ENCODE measurements at regions not wholly inside any gene's neighbourhood (a gene's known extent, or its start where the extent isn't known, plus 50 kb on each side); places are given as distances from the start of the nearest gene placed in this dataset.

DNA sequence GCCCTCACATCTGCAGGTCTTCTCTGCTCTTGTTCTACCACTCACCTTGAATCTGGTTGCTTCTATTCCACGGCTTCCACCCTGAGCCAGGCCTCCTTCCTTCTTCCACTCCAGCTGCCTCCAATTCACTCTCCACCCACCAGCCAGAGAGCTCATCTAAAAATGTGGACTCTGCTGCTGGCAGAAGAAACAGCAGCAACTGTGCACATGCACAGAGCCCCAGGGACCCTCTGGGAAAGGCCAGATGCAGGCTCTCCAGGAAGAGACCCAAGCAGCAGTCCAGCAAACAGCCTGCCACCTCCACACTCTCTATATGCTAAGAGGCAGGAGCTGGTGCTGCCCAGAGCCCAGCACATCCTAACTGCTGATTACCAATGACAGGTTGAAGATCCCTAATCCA is 162.6 kb upstream of the TOP1 start:
- H3K4me3 ChIP-seq (ENCODE audit: low read depth, low read length, poor library complexity, severe bottlenecking), result no peak overlapping the region
- DNase-seq (ENCODE audit: low spot score), result no peak
- ChIA-PET POLR2A (ENCODE audit: low non-redundant PET) (no interaction called here), CTCF (no interaction called here)
- no peak overlapping the region for H3K27ac ChIP-seq (ENCODE audit: low read depth, low read length, poor library complexity, severe bottlenecking)
- no peaks in the 10 kb centered on the region for H3K36me3 ChIP-seq (ENCODE audit: insufficient read depth, low read length, poor library complexity, severe bottlenecking)
- H3K27me3 ChIP-seq (replicated peaks; ENCODE audit: insufficient read depth, low read depth, low read length, poor library complexity), result peaks cover 20% of the 10 kb centered on the region
- no peaks in the 10 kb centered on the region for H3K9me3 ChIP-seq (ENCODE audit: low read depth, low read length, poor library complexity, severe bottlenecking)
- intact Hi-C loops (cut with micrococcal nuclease; ENCODE audit: unreplicated experiment), result no loop called here
- BruUV-seq (replicated peaks), result no TSS peak
- H3K4me1 ChIP-seq (ENCODE audit: insufficient read depth, low read length, poor library complexity, severe bottlenecking), result no peaks in the 10 kb centered on the region
- TF ChIP-seq, protein P1, sequence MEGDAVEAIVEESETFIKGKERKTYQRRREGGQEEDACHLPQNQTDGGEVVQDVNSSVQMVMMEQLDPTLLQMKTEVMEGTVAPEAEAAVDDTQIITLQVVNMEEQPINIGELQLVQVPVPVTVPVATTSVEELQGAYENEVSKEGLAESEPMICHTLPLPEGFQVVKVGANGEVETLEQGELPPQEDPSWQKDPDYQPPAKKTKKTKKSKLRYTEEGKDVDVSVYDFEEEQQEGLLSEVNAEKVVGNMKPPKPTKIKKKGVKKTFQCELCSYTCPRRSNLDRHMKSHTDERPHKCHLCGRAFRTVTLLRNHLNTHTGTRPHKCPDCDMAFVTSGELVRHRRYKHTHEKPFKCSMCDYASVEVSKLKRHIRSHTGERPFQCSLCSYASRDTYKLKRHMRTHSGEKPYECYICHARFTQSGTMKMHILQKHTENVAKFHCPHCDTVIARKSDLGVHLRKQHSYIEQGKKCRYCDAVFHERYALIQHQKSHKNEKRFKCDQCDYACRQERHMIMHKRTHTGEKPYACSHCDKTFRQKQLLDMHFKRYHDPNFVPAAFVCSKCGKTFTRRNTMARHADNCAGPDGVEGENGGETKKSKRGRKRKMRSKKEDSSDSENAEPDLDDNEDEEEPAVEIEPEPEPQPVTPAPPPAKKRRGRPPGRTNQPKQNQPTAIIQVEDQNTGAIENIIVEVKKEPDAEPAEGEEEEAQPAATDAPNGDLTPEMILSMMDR (conservative IDR thresholded peaks at IDR 0.05; ENCODE audit: low read depth, low read length), result no peak
- TF ChIP-seq EZH2 (IDR thresholded peaks at IDR 0.05; ENCODE audit: borderline replicate concordance, low read depth, low read length, poor library complexity, severe bottlenecking), result no peak

DNA sequence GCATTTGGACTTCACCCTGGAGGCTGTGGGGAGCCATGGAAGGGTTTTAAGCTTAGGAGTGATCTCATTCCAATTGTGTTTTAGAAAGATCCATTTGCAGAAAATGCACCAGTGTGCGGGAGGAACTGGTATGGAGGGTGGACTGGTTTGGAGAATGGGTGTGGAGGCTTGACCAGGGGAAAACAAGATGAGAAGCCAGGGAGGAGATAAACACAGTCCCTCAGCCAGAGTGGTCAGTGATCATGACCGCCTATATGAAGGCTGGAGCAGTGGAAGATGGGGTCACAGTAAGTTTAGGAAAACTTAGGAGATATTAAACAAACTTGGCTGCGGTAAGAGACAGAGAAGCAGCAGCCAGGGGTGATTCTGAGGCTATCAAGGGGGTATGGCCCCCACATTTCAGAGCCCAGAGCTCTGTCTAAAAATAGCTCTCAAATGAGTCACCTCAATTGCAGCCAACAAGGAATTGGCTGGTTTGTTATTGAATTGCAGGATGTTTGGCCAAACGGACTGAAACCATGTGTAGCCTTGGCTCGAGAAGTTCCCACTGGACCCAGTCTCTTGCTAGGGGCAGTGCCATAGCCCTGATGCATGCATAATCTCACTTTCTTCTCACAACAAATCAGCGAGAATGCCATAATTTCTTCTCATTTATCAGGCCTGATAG is 159.9 kb upstream of the TOP1 start:
- intact Hi-C loops (cut with micrococcal nuclease; ENCODE audit: unreplicated experiment), result no loop called here
- ChIA-PET CTCF (no interaction called here), POLR2A (ENCODE audit: low non-redundant PET) (no interaction called here)
- BruUV-seq (replicated peaks), result no TSS peak
- Histone ChIP-seq H3K36me3 (ENCODE audit: insufficient read depth, low read length, poor library complexity, severe bottlenecking) (no peaks in the 10 kb centered on the region), H3K27me3 (replicated peaks; ENCODE audit: insufficient read depth, low read depth, low read length, poor library complexity) (peaks cover 11% of the 10 kb centered on the region), H3K9me3 (ENCODE audit: low read depth, low read length, poor library complexity, severe bottlenecking) (no peaks in the 10 kb centered on the region), H3K27ac (ENCODE audit: low read depth, low read length, poor library complexity, severe bottlenecking) (no peak overlapping the region), H3K4me1 (ENCODE audit: insufficient read depth, low read length, poor library complexity, severe bottlenecking) (no peaks in the 10 kb centered on the region), H3K4me3 (ENCODE audit: low read depth, low read length, poor library complexity, severe bottlenecking) (no peak overlapping the region)
- no peak for TF ChIP-seq EZH2 (IDR thresholded peaks at IDR 0.05; ENCODE audit: borderline replicate concordance, low read depth, low read length, poor library complexity, severe bottlenecking)
- TF ChIP-seq, protein P1 (conservative IDR thresholded peaks at IDR 0.05; ENCODE audit: low read depth, low read length), result no peak
- no peak for DNase-seq (ENCODE audit: low spot score)

DNA sequence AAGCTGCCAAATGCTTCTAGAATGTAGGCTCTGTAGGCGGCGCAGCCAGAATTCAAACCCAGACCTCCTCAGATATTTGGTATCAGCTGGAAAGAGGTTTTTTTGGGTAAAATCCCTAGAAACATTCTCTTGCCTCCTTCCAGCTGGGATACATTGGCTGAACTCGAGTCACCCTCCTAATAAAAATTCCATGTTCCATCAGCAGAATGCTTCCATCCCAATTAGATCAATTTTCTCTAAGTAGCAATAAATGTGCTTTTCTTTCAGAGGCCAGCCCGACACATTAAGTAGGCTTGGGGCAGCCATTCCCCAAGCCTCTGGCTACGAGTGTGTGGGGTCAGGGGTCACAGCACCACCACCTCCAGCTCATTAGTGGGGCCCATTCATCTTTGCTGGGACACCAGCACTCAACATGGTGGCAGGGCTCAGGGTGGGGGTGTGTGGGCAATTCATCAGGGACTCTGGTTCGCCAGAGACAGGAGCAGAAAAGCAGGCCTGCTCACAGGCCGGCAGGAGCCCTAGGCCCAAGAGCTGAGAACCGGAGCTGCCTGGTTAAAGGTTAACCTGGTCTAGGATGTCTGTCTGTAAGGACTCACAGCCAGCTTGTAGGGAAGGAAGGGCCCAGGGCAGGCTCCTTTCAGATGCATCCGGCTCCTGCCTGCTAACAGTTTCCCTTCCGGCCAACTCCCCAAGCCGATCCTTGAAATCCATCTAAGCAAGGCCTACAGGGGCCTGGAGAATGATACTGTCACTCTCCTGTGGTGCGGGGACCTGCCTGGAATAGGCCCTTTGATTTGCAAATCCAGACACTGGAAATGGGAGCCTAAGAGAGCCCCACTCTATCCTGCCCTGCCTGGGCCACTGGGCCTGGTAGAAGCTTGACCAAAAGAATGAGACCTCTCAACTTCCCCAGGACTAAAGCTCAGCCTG is 159.1 kb upstream of the TOP1 start:
- Histone ChIP-seq H3K4me1 (ENCODE audit: insufficient read depth, low read length, poor library complexity, severe bottlenecking) (no peaks in the 10 kb centered on the region), H3K27me3 (replicated peaks; ENCODE audit: insufficient read depth, low read depth, low read length, poor library complexity) (peaks cover 11% of the 10 kb centered on the region), H3K27ac (ENCODE audit: low read depth, low read length, poor library complexity, severe bottlenecking) (no peak overlapping the region), H3K9me3 (ENCODE audit: low read depth, low read length, poor library complexity, severe bottlenecking) (no peaks in the 10 kb centered on the region), H3K4me3 (ENCODE audit: low read depth, low read length, poor library complexity, severe bottlenecking) (no peak overlapping the region), H3K36me3 (ENCODE audit: insufficient read depth, low read length, poor library complexity, severe bottlenecking) (no peaks in the 10 kb centered on the region)
- DNase-seq (ENCODE audit: low spot score), result no peak
- ChIA-PET POLR2A (ENCODE audit: low non-redundant PET) (no interaction called here), CTCF (no interaction called here)
- TF ChIP-seq EZH2 (IDR thresholded peaks at IDR 0.05; ENCODE audit: borderline replicate concordance, low read depth, low read length, poor library complexity, severe bottlenecking), result no peak
- TF ChIP-seq, protein P1 (conservative IDR thresholded peaks at IDR 0.05; ENCODE audit: low read depth, low read length), result no peak
- no TSS peak for BruUV-seq (replicated peaks)
- intact Hi-C loops (cut with micrococcal nuclease; ENCODE audit: unreplicated experiment), result no loop called here

All from A673 (cell line).